CD14-positive monocyte (primary cell): ENCODE measurements at regions not wholly inside any gene's neighbourhood (a gene's known extent, or its start where the extent isn't known, plus 50 kb on each side); places are given as distances from the start of the nearest gene placed in this dataset.

ENCODE experiments used
- DNase-seq, 3 donors: peaks; one replicate each; pipeline ENCODE4 v3.0.0-alpha.2; 2011 to 2022
- H2AFZ ChIP-seq: 2 replicates; pipeline ENCODE4 v1.6.0; 2012; ENCODE audit warnings: mild to moderate bottlenecking, low read depth, low read length, inconsistent platforms; ENCODE audit not compliant: insufficient read depth, poor library complexity, severe bottlenecking
- H3K27ac ChIP-seq, 2 donors: 1 replicate in 1 of 2; 2 replicates in 1 of 2; pipeline ENCODE4 v1.5.1; 2012 to 2013; ENCODE audit warnings: low read length in 2 of 2, control low read depth in 1 of 2, inconsistent platforms in 1 of 2, low read depth in 1 of 2, mild to moderate bottlenecking in 1 of 2
- H3K27me3 ChIP-seq, 2 donors: one replicate each; pipeline versions ENCODE4 v1.6.0 to v1.6.1; 2011 to 2013; ENCODE audit warnings: low read length in 2 of 2; ENCODE audit not compliant: control insufficient read depth in 2 of 2, insufficient read depth in 2 of 2
- H3K36me3 ChIP-seq, 2 donors: replicated peaks in 1 of 2; 1 replicate in 1 of 2; 2 replicates in 1 of 2; pipeline versions ENCODE4 v1.5.1 to v1.6.1; 2012 to 2013; ENCODE audit warnings: low read length in 2 of 2, control low read depth in 1 of 2, inconsistent platforms in 1 of 2, mild to moderate bottlenecking in 1 of 2; ENCODE audit not compliant: insufficient read depth in 2 of 2, control insufficient read depth in 1 of 2
- H3K4me1 ChIP-seq, 2 donors: 1 replicate in 1 of 2; 2 replicates in 1 of 2; pipeline versions ENCODE4 v1.5.1 to v1.6.1; 2012 to 2013; ENCODE audit warnings: low read length in 2 of 2, control low read depth in 1 of 2, inconsistent platforms in 1 of 2, mild to moderate bottlenecking in 1 of 2, moderate library complexity in 1 of 2; ENCODE audit not compliant: insufficient read depth in 2 of 2, control insufficient read depth in 1 of 2
- H3K4me2 ChIP-seq: replicated peaks from 2 replicates; pipeline ENCODE3; 2012; ENCODE audit warnings: low read length, moderate library complexity, mild to moderate bottlenecking; ENCODE audit not compliant: poor library complexity, severe bottlenecking; ENCODE audit errors: extremely low read depth
- H3K4me3 ChIP-seq, 3 experiments: fragments of 200-600 bp in 1 of 3; sonication (generic) in 1 of 3; replicated peaks in 1 of 3; 1 replicate in 2 of 3; 2 replicates in 1 of 3; pipeline ENCODE4 v1.5.1; 2011 to 2013; ENCODE audit warnings: low read length in 3 of 3, mild to moderate bottlenecking in 3 of 3, control low read depth in 2 of 3, low read depth in 2 of 3, inconsistent platforms in 1 of 3, moderate library complexity in 1 of 3
- H3K79me2 ChIP-seq: 2 replicates; pipeline ENCODE4 v1.6.0; 2012; ENCODE audit warnings: mild to moderate bottlenecking, control low read depth, inconsistent platforms, low read length, moderate library complexity; ENCODE audit not compliant: insufficient read depth
- H3K9ac ChIP-seq: 2 replicates; pipeline ENCODE4 v1.6.0; 2017; ENCODE audit warnings: low read length, mild to moderate bottlenecking; ENCODE audit not compliant: insufficient read depth, poor library complexity, severe bottlenecking
- H3K9me3 ChIP-seq, 2 donors: replicated peaks in 1 of 2; 1 replicate in 1 of 2; 2 replicates in 1 of 2; pipeline versions ENCODE4 v1.5.1 to v1.6.1; 2012 to 2013; ENCODE audit warnings: low read length in 2 of 2, control low read depth in 1 of 2; ENCODE audit not compliant: control insufficient read depth in 1 of 2, insufficient read depth in 1 of 2
- H4K20me1 ChIP-seq: 2 replicates; pipeline ENCODE4 v1.6.0; 2012; ENCODE audit warnings: mild to moderate bottlenecking, low read length, control low read depth, moderate library complexity; ENCODE audit not compliant: insufficient read depth
- H3K27ac Mint-ChIP-seq, 7 donors: one replicate each; pipeline ENCODE4 v1.8.0; 2020; ENCODE audit warnings: mild to moderate bottlenecking in 7 of 7, mixed read lengths in 7 of 7, moderate library complexity in 6 of 7, inconsistent platforms in 2 of 7
- H3K27me3 Mint-ChIP-seq, 3 donors: one replicate each; pipeline ENCODE4 v1.8.0; 2021 to 2022; ENCODE audit warnings: low read depth in 3 of 3, mild to moderate bottlenecking in 3 of 3, mixed read lengths in 3 of 3, moderate library complexity in 3 of 3, inconsistent platforms in 1 of 3
- H3K36me3 Mint-ChIP-seq, 2 donors: one replicate each; pipeline ENCODE4 v1.8.0; 2020; ENCODE audit warnings: mixed read lengths in 2 of 2, inconsistent platforms in 1 of 2, mild to moderate bottlenecking in 1 of 2
- H3K4me1 Mint-ChIP-seq: one replicate; pipeline ENCODE4 v1.8.0; 2020; ENCODE audit warnings: mild to moderate bottlenecking, mixed read lengths
- H3K4me3 Mint-ChIP-seq, 2 donors: one replicate each; pipeline ENCODE4 v1.8.0; 2020; ENCODE audit warnings: mild to moderate bottlenecking in 2 of 2, mixed read lengths in 2 of 2, moderate library complexity in 1 of 2
- H3K9me3 Mint-ChIP-seq, 7 donors: one replicate each; pipeline ENCODE4 v1.8.0; 2020 to 2022; ENCODE audit warnings: mixed read lengths in 7 of 7, mild to moderate bottlenecking in 6 of 7, moderate library complexity in 6 of 7, inconsistent platforms in 2 of 7
- WGBS: methylation state at CpG from one replicate; pipeline ENCODE4 v1.1.5; 2013; ENCODE audit warnings: missing lambda C conversion rate; ENCODE audit not compliant: insufficient coverage; 5-methylcytosine and 5-hydroxymethylcytosine counted together
- intact Hi-C, 2 donors: fragments of 100-400 bp; cut with micrococcal nuclease; formaldehyde crosslinking; loops; one replicate each; pipeline versions ENCODE4 v1.15.0 to v1.15.1; 2023
- TF ChIP-seq, protein P1 (sequence below): fragments of 200-600 bp; IDR thresholded peaks from one replicate; pipeline ENCODE4 v1.8.0; 2022; ENCODE audit warnings: antibody characterized with exemption, mild to moderate bottlenecking

DNA sequence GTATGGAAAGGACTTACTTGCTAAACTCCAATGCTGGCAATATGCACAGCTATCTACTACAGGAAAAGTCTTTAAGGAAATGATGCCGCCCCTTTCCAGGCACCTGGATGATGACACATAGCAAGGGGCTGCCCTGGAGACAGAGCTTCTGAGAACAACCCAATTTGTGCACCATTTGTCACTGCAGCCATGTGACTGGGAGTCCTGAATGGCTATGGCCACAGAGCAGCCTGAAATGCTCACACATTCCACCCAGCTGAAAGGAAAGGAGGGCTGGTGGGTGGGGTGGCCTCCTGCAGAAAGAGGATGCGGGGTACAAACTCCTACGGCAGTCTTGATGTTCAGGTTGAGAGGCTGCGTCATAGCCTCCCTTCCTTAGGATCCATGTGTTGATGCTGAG lies 70.1 kb upstream of the FSTL4 start:
- no peaks in the 10 kb centered on the region for H3K27me3 ChIP-seq
- no peaks in the 10 kb centered on the region for H3K9me3 Mint-ChIP-seq
- H4K20me1 ChIP-seq = no peaks in the 10 kb centered on the region
- no peak overlapping the region for H3K27ac Mint-ChIP-seq
- no peaks in the 10 kb centered on the region for H3K9me3 ChIP-seq
- 70% methylated on average over 2 of the region's 4 CpGs for WGBS
- H2AFZ ChIP-seq = no peak overlapping the region
- peaks cover 0 to 5% of the 10 kb centered on the region in 2 donors for H3K4me1 ChIP-seq
- H3K4me3 Mint-ChIP-seq = no peak overlapping the region
- H3K36me3 ChIP-seq = no peaks in the 10 kb centered on the region
- H3K27ac ChIP-seq = no peak overlapping the region
- TF ChIP-seq, protein P1, sequence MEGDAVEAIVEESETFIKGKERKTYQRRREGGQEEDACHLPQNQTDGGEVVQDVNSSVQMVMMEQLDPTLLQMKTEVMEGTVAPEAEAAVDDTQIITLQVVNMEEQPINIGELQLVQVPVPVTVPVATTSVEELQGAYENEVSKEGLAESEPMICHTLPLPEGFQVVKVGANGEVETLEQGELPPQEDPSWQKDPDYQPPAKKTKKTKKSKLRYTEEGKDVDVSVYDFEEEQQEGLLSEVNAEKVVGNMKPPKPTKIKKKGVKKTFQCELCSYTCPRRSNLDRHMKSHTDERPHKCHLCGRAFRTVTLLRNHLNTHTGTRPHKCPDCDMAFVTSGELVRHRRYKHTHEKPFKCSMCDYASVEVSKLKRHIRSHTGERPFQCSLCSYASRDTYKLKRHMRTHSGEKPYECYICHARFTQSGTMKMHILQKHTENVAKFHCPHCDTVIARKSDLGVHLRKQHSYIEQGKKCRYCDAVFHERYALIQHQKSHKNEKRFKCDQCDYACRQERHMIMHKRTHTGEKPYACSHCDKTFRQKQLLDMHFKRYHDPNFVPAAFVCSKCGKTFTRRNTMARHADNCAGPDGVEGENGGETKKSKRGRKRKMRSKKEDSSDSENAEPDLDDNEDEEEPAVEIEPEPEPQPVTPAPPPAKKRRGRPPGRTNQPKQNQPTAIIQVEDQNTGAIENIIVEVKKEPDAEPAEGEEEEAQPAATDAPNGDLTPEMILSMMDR = no peak
- intact Hi-C loops = no loop called here
- no peaks in the 10 kb centered on the region for H3K36me3 Mint-ChIP-seq
- no peak overlapping the region for H3K9ac ChIP-seq
- H3K4me1 Mint-ChIP-seq = peaks cover 11% of the 10 kb centered on the region
- DNase-seq = no peak
- no peak overlapping the region for H3K4me2 ChIP-seq
- peaks cover 0 to 2% (median 1%) of the 10 kb centered on the region in 3 donors for H3K27me3 Mint-ChIP-seq
- no peaks in the 10 kb centered on the region for H3K79me2 ChIP-seq
- H3K4me3 ChIP-seq = no peak overlapping the region

DNA sequence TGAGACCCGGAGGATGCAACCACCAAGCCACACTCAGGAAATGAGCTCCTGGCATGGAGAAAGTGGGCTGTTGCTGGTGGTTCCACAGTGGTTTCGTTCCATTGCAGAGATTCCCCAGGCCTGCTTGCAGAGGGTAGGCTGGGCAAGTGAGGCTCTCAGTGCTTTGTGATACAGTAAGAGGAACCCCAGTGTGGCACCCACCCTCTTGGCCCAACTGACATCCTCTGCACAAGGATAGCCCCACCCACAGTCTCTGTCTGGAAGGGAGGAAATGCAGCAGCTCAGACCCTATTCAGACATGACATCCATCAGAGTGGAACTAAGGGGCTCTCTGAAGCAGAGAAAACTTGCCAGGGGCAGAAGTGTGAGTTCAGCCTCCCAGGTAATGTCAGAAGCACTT lies 69.6 kb upstream of the FSTL4 start:
- H3K4me1 Mint-ChIP-seq = peaks cover 11% of the 10 kb centered on the region
- H3K4me1 ChIP-seq = peaks cover 0 to 5% of the 10 kb centered on the region in 2 donors
- H3K9me3 Mint-ChIP-seq = no peaks in the 10 kb centered on the region
- H3K27ac Mint-ChIP-seq = no peak overlapping the region
- no peak overlapping the region for H3K4me3 ChIP-seq
- no peaks in the 10 kb centered on the region for H3K79me2 ChIP-seq
- no peaks in the 10 kb centered on the region for H4K20me1 ChIP-seq
- H3K9ac ChIP-seq = no peak overlapping the region
- no peak for DNase-seq
- WGBS = 33% methylated on average over 1 of the region's 2 CpGs
- no peak overlapping the region for H3K27ac ChIP-seq
- H2AFZ ChIP-seq = no peak overlapping the region
- H3K27me3 Mint-ChIP-seq = peaks cover 0 to 2% (median 0%) of the 10 kb centered on the region in 3 donors
- H3K27me3 ChIP-seq = no peaks in the 10 kb centered on the region
- intact Hi-C loops = no loop called here
- TF ChIP-seq, protein P1 = no peak
- H3K4me3 Mint-ChIP-seq = no peak overlapping the region
- no peaks in the 10 kb centered on the region for H3K36me3 ChIP-seq
- no peak overlapping the region for H3K4me2 ChIP-seq
- no peaks in the 10 kb centered on the region for H3K9me3 ChIP-seq
- H3K36me3 Mint-ChIP-seq = no peaks in the 10 kb centered on the region
